ENCODE measurements at regions not wholly inside any gene's neighbourhood (a gene's known extent, or its start where the extent isn't known, plus 50 kb on each side); places are given as distances from the start of the nearest gene placed in this dataset.

DNA sequence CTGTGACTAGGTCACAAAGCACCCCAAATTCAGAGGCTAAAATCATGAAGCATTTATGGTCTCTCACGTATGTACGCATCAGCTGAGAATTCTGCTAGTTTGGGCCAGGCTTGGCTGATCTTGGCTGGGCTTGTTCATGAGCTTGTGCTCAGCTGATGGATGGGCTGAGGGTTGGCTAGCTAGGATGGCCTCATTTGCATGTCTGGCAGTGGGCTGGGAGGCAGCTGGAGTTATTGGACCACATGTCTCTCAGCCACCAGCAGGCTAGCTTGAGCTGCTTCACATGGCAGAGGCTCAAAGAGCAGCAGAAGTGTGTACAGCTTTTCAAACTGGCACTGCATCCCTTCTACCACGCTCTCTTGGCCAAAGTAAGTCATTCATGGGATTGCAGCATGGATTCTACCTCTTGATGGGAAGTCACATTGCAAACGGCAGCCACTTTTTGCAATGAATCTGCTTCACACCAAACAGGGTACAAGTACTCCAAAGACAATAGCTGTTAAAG lies 770.3 kb downstream of the TYW1 start:
- TF ChIP-seq, protein P1, sequence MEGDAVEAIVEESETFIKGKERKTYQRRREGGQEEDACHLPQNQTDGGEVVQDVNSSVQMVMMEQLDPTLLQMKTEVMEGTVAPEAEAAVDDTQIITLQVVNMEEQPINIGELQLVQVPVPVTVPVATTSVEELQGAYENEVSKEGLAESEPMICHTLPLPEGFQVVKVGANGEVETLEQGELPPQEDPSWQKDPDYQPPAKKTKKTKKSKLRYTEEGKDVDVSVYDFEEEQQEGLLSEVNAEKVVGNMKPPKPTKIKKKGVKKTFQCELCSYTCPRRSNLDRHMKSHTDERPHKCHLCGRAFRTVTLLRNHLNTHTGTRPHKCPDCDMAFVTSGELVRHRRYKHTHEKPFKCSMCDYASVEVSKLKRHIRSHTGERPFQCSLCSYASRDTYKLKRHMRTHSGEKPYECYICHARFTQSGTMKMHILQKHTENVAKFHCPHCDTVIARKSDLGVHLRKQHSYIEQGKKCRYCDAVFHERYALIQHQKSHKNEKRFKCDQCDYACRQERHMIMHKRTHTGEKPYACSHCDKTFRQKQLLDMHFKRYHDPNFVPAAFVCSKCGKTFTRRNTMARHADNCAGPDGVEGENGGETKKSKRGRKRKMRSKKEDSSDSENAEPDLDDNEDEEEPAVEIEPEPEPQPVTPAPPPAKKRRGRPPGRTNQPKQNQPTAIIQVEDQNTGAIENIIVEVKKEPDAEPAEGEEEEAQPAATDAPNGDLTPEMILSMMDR (IDR thresholded peaks at IDR 0.05): no peak
- TF ChIP-seq POLR2A (IDR thresholded peaks at IDR 0.05): no peak
